Neutrophil (primary cell): ENCODE measurements at regions not wholly inside any gene's neighbourhood (a gene's known extent, or its start where the extent isn't known, plus 50 kb on each side); places are given as distances from the start of the nearest gene placed in this dataset.

Source experiments
- H3K27ac ChIP-seq: fragments of 200-600 bp; sonication (generic); 2 replicates; pipeline ENCODE4 v1.5.1; 2016; ENCODE audit warnings: mild to moderate bottlenecking, moderate library complexity
- H3K27me3 ChIP-seq: fragments of 200-600 bp; sonication (generic); 2 replicates; pipeline ENCODE4 v1.6.0; 2016; ENCODE audit warnings: mild to moderate bottlenecking
- H3K36me3 ChIP-seq: fragments of 200-600 bp; sonication (generic); 2 replicates; pipeline ENCODE4 v1.5.1; 2017
- H3K4me1 ChIP-seq, 2 experiments: fragments of 200-600 bp in 1 of 2; sonication (generic) in 1 of 2; 1 replicate in 1 of 2; 2 replicates in 1 of 2; pipeline versions ENCODE4 v1.5.1 to v1.6.1; 2013 to 2016; ENCODE audit warnings: low read depth in 1 of 2, low read length in 1 of 2, mild to moderate bottlenecking in 1 of 2, moderate library complexity in 1 of 2; ENCODE audit not compliant: control insufficient read depth in 1 of 2, insufficient read depth in 1 of 2
- H3K4me3 ChIP-seq, 2 experiments: fragments of 200-600 bp in 1 of 2; sonication (generic) in 1 of 2; 1 replicate in 1 of 2; 2 replicates in 1 of 2; pipeline ENCODE4 v1.5.1; 2013 to 2016; ENCODE audit warnings: low read depth in 1 of 2, low read length in 1 of 2, mild to moderate bottlenecking in 1 of 2, moderate library complexity in 1 of 2
- H3K9me3 ChIP-seq: fragments of 200-600 bp; sonication (generic); 2 replicates; pipeline ENCODE4 v1.5.1; 2016
- CTCF ChIP-seq: fragments of 200-600 bp; sonication (generic); IDR thresholded peaks from 2 replicates; pipeline ENCODE4 v1.5.1; 2016; ENCODE audit warnings: antibody characterized with exemption

GRCh38 chr18:10295751-10296150 is 158.7 kb upstream of the APCDD1 start:
- no peaks in the 10 kb centered on the region for H3K27me3 ChIP-seq
- no peak overlapping the region for H3K4me3 ChIP-seq
- H3K36me3 ChIP-seq, result no peaks in the 10 kb centered on the region
- peaks cover 2 to 7% of the 10 kb centered on the region in 2 experiments for H3K4me1 ChIP-seq
- H3K9me3 ChIP-seq, result no peaks in the 10 kb centered on the region
- no peak for TF ChIP-seq CTCF
- no peak overlapping the region for H3K27ac ChIP-seq

GRCh38 chr18:10296491-10296890 is 157.9 kb upstream of the APCDD1 start:
- Histone ChIP-seq H3K36me3 (no peaks in the 10 kb centered on the region), H3K27ac (no peak overlapping the region), H3K27me3 (no peaks in the 10 kb centered on the region), H3K9me3 (no peaks in the 10 kb centered on the region), H3K4me1 (no peaks in the 10 kb centered on the region), H3K4me3 (no peak overlapping the region)
- no peak for TF ChIP-seq CTCF

GRCh38 chr18:10297086-10297485 is 157.3 kb upstream of the APCDD1 start:
- TF ChIP-seq CTCF, result no peak
- H3K9me3 ChIP-seq, result no peaks in the 10 kb centered on the region
- H3K4me1 ChIP-seq, result no peaks in the 10 kb centered on the region
- no peaks in the 10 kb centered on the region for H3K27me3 ChIP-seq
- no peaks in the 10 kb centered on the region for H3K36me3 ChIP-seq
- H3K27ac ChIP-seq, result no peak overlapping the region
- H3K4me3 ChIP-seq, result no peak overlapping the region

- no peak overlapping the region for H3K27ac ChIP-seq
- H3K36me3 ChIP-seq, result no peaks in the 10 kb centered on the region
- H3K9me3 ChIP-seq, result no peaks in the 10 kb centered on the region
- H3K4me3 ChIP-seq, result no peak overlapping the region
- no peaks in the 10 kb centered on the region for H3K4me1 ChIP-seq
- TF ChIP-seq CTCF, result no peak
- no peaks in the 10 kb centered on the region for H3K27me3 ChIP-seq
Observed at GRCh38 chr18:10298346-10298745, 156.1 kb upstream of the APCDD1 start.

GRCh38 chr18:10299643-10300042 is 154.8 kb upstream of the APCDD1 start:
- H3K27me3 ChIP-seq, result no peaks in the 10 kb centered on the region
- H3K27ac ChIP-seq, result no peak overlapping the region
- H3K4me3 ChIP-seq, result no peak overlapping the region
- no peaks in the 10 kb centered on the region for H3K36me3 ChIP-seq
- no peaks in the 10 kb centered on the region for H3K9me3 ChIP-seq
- TF ChIP-seq CTCF, result no peak
- no peaks in the 10 kb centered on the region for H3K4me1 ChIP-seq

- H3K36me3 ChIP-seq, result no peaks in the 10 kb centered on the region
- TF ChIP-seq CTCF, result no peak
Observed at GRCh38 chr18:10300739-10301138, 153.7 kb upstream of the APCDD1 start.

More at GRCh38 chr18:10300739-10301138, 153.7 kb upstream of the APCDD1 start:
- Histone ChIP-seq H3K4me3 (no peak overlapping the region), H3K27ac (no peak overlapping the region), H3K27me3 (no peaks in the 10 kb centered on the region), H3K4me1 (no peaks in the 10 kb centered on the region), H3K9me3 (no peaks in the 10 kb centered on the region)
